ENCODE measurements at regions not wholly inside any gene's neighbourhood (a gene's known extent, or its start where the extent isn't known, plus 50 kb on each side); places are given as distances from the start of the nearest gene placed in this dataset.

DNA sequence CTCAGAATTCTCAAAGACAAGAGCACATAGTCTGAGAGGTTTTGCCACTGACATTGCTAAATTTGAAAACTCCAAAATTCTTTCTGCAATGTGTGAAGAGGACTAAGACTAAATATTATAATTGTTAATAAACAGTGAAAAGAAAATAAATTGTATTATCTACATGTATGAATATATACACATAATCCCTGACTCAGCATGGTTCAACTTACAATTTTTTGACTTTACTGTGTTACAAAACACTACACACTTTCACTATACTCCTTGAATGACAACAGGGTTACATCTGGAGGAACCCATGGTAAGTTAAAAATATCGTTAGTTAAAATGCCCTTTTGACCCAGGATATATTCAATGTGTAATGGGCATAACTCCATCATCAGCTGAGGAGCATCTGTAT lies 2017.2 kb upstream of the TENM3 start:
- Histone ChIP-seq H3K4me1 (ENCODE audit: control insufficient read depth, insufficient read depth, low read depth, low read length) (no peaks in the 10 kb centered on the region), H2BK12ac (ENCODE audit: low read length in 2 of 2) (no peak overlapping the region), H3K4me3 (ENCODE audit: insufficient read depth in 1 of 2, low read depth in 1 of 2, low read length in 2 of 2) (no peak overlapping the region), H2BK15ac (ENCODE audit: low read depth, poor library complexity, severe bottlenecking) (no peak overlapping the region), H3K27me3 (ENCODE audit: control insufficient read depth in 1 of 2, insufficient read depth in 1 of 2, low read length in 2 of 2) (no peaks in the 10 kb centered on the region), H2AFZ (ENCODE audit: low read depth, low read length) (no peak overlapping the region), H3K14ac (ENCODE audit: low read length in 2 of 2) (no peak overlapping the region), H4K8ac (ENCODE audit: low read length) (no peak overlapping the region), H2BK120ac (ENCODE audit: low read depth, low read length) (no peak overlapping the region), H2AK5ac (ENCODE audit: low read length, severe bottlenecking) (no peak overlapping the region), H3K23ac (ENCODE audit: low read length in 2 of 2) (no peak overlapping the region), H3K79me1 (replicated peaks; ENCODE audit: low read length, poor library complexity, severe bottlenecking) (peaks cover 3% of the 10 kb centered on the region), H2BK5ac (ENCODE audit: low read depth, low read length, poor library complexity, severe bottlenecking) (no peak overlapping the region), H3K27ac (ENCODE audit: low read length, poor library complexity, severe bottlenecking) (no peak overlapping the region), H3K9me3 (ENCODE audit: control insufficient read depth, low read length) (peaks cover 16% of the 10 kb centered on the region), H3K4ac (ENCODE audit: low read depth in 1 of 2, low read length in 2 of 2) (no peak overlapping the region), H3K9ac (ENCODE audit: low read length) (no peak overlapping the region), H3K4me2 (ENCODE audit: low read length, poor library complexity, severe bottlenecking) (no peak overlapping the region), H4K91ac (ENCODE audit: low read length) (no peak overlapping the region), H3K36me3 (ENCODE audit: control insufficient read depth in 1 of 2, insufficient read depth in 2 of 2, low read depth in 1 of 2, low read length in 2 of 2) (peaks cover 0 to 5% of the 10 kb centered on the region in 2 experiments), H3K18ac (ENCODE audit: low read depth in 1 of 2, low read length in 2 of 2) (no peak overlapping the region)
- DNase-seq: no peak
- 92% methylated on average over 1 of the region's 1 CpG for WGBS

DNA sequence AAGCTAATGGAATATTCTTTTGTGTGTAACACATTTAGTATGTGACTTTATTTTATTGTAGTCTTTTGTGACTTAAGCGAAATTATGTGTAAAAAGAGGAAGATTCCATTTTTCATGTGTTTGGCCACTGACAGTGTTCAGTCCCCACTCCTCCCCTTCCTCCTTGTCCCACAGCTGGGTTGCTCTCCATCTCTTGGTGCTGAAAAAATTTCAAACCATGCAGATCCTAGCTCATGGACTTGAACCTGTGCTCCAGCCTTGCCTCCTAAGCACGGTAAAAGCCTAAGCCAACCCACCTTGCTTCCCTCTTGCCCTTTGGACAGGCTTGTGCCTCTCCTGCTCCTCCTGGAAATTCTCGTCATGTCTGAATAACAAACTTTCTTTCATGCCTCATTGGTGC lies 2008.5 kb upstream of the TENM3 start:
- no peak overlapping the region for H3K23ac ChIP-seq (ENCODE audit: low read length in 2 of 2)
- no peak overlapping the region for H3K14ac ChIP-seq (ENCODE audit: low read length in 2 of 2)
- H3K4me2 ChIP-seq (ENCODE audit: low read length, poor library complexity, severe bottlenecking): no peak overlapping the region
- no peaks in the 10 kb centered on the region for H3K79me1 ChIP-seq (replicated peaks; ENCODE audit: low read length, poor library complexity, severe bottlenecking)
- no peak overlapping the region for H4K91ac ChIP-seq (ENCODE audit: low read length)
- peaks cover 10% of the 10 kb centered on the region for H3K9me3 ChIP-seq (ENCODE audit: control insufficient read depth, low read length)
- no peaks in the 10 kb centered on the region for H3K4me1 ChIP-seq (ENCODE audit: control insufficient read depth, insufficient read depth, low read depth, low read length)
- no peaks in the 10 kb centered on the region for H3K36me3 ChIP-seq (ENCODE audit: control insufficient read depth in 1 of 2, insufficient read depth in 2 of 2, low read depth in 1 of 2, low read length in 2 of 2)
- no peak overlapping the region for H3K27ac ChIP-seq (ENCODE audit: low read length, poor library complexity, severe bottlenecking)
- H2AK5ac ChIP-seq (ENCODE audit: low read length, severe bottlenecking): no peak overlapping the region
- no peak overlapping the region for H3K9ac ChIP-seq (ENCODE audit: low read length)
- H2AFZ ChIP-seq (ENCODE audit: low read depth, low read length): no peak overlapping the region
- no peaks in the 10 kb centered on the region for H3K27me3 ChIP-seq (ENCODE audit: control insufficient read depth in 1 of 2, insufficient read depth in 1 of 2, low read length in 2 of 2)
- no peak overlapping the region for H2BK5ac ChIP-seq (ENCODE audit: low read depth, low read length, poor library complexity, severe bottlenecking)
- no peak for DNase-seq
- no peak overlapping the region for H3K18ac ChIP-seq (ENCODE audit: low read depth in 1 of 2, low read length in 2 of 2)
- 66% methylated on average over 3 of the region's 3 CpGs for WGBS
- H3K4ac ChIP-seq (ENCODE audit: low read depth in 1 of 2, low read length in 2 of 2): no peak overlapping the region
- H2BK15ac ChIP-seq (ENCODE audit: low read depth, poor library complexity, severe bottlenecking): no peak overlapping the region
- H2BK12ac ChIP-seq (ENCODE audit: low read length in 2 of 2): no peak overlapping the region
- H2BK120ac ChIP-seq (ENCODE audit: low read depth, low read length): no peak overlapping the region
- no peak overlapping the region for H4K8ac ChIP-seq (ENCODE audit: low read length)
- no peak overlapping the region for H3K4me3 ChIP-seq (ENCODE audit: insufficient read depth in 1 of 2, low read depth in 1 of 2, low read length in 2 of 2)

DNA sequence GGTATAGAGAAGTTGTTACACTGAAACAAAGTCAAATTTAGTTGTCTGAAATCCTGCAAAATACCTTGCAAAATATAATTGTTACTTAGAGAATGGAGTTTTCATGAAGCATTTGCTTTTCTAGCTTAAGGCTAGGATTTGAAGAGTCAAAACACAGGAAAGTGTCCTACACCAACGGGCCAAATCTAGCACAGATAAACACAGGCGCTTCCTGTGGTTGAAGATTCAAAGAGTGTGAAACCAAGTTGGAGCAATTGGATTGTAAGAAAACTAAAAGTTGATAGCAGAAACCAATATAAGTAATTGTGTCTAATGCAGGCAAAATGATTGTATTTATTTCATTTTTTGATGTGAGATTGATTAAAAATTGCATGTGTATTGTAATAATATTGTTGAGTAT lies 2002.5 kb upstream of the TENM3 start:
- Histone ChIP-seq H3K79me1 (replicated peaks; ENCODE audit: low read length, poor library complexity, severe bottlenecking) (no peaks in the 10 kb centered on the region), H3K4ac (ENCODE audit: low read depth in 1 of 2, low read length in 2 of 2) (no peak overlapping the region), H4K8ac (ENCODE audit: low read length) (no peak overlapping the region), H3K9ac (ENCODE audit: low read length) (no peak overlapping the region), H2AK5ac (ENCODE audit: low read length, severe bottlenecking) (no peak overlapping the region), H3K4me1 (ENCODE audit: control insufficient read depth, insufficient read depth, low read depth, low read length) (no peaks in the 10 kb centered on the region), H2BK5ac (ENCODE audit: low read depth, low read length, poor library complexity, severe bottlenecking) (no peak overlapping the region), H2AFZ (ENCODE audit: low read depth, low read length) (no peak overlapping the region), H3K18ac (ENCODE audit: low read depth in 1 of 2, low read length in 2 of 2) (no peak overlapping the region), H3K36me3 (ENCODE audit: control insufficient read depth in 1 of 2, insufficient read depth in 2 of 2, low read depth in 1 of 2, low read length in 2 of 2) (no peaks in the 10 kb centered on the region), H3K23ac (ENCODE audit: low read length in 2 of 2) (no peak overlapping the region), H4K91ac (ENCODE audit: low read length) (no peak overlapping the region), H2BK12ac (ENCODE audit: low read length in 2 of 2) (no peak overlapping the region), H3K9me3 (ENCODE audit: control insufficient read depth, low read length) (peaks cover 12% of the 10 kb centered on the region), H3K4me2 (ENCODE audit: low read length, poor library complexity, severe bottlenecking) (no peak overlapping the region), H3K27me3 (ENCODE audit: control insufficient read depth in 1 of 2, insufficient read depth in 1 of 2, low read length in 2 of 2) (no peaks in the 10 kb centered on the region), H3K27ac (ENCODE audit: low read length, poor library complexity, severe bottlenecking) (no peak overlapping the region), H3K4me3 (ENCODE audit: insufficient read depth in 1 of 2, low read depth in 1 of 2, low read length in 2 of 2) (no peak overlapping the region), H3K14ac (ENCODE audit: low read length in 2 of 2) (no peak overlapping the region), H2BK15ac (ENCODE audit: low read depth, poor library complexity, severe bottlenecking) (no peak overlapping the region), H2BK120ac (ENCODE audit: low read depth, low read length) (no peak overlapping the region)
- 87% methylated on average over 2 of the region's 2 CpGs for WGBS
- DNase-seq: no peak

DNA sequence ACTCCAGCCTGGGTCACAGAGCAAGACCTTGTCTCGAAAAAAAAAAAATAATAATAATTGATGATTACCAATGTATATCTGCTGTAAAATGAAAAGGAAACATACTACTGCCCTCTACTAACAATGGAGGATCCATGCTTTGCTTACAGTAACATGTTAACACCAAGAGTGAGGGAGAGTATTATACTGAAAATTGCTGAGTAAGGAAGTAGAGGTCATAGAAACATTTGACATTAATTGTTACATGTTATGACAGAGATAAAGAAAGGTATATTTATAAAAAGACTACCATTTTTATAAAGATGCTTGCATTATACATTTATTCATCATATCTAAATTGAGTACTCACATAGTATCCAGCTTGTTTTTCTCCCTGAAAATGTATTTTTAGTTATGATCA lies 1989.8 kb upstream of the TENM3 start:
- H4K8ac ChIP-seq (ENCODE audit: low read length): no peak overlapping the region
- H3K18ac ChIP-seq (ENCODE audit: low read depth in 1 of 2, low read length in 2 of 2): no peak overlapping the region
- H3K4me3 ChIP-seq (ENCODE audit: insufficient read depth in 1 of 2, low read depth in 1 of 2, low read length in 2 of 2): no peak overlapping the region
- no peak overlapping the region for H3K14ac ChIP-seq (ENCODE audit: low read length in 2 of 2)
- no peak overlapping the region for H2AK5ac ChIP-seq (ENCODE audit: low read length, severe bottlenecking)
- H3K9me3 ChIP-seq (ENCODE audit: control insufficient read depth, low read length): no peaks in the 10 kb centered on the region
- no peak overlapping the region for H4K91ac ChIP-seq (ENCODE audit: low read length)
- no peak overlapping the region for H3K27ac ChIP-seq (ENCODE audit: low read length, poor library complexity, severe bottlenecking)
- H3K27me3 ChIP-seq (ENCODE audit: control insufficient read depth in 1 of 2, insufficient read depth in 1 of 2, low read length in 2 of 2): no peaks in the 10 kb centered on the region
- H2BK5ac ChIP-seq (ENCODE audit: low read depth, low read length, poor library complexity, severe bottlenecking): no peak overlapping the region
- DNase-seq: no peak
- no peaks in the 10 kb centered on the region for H3K4me1 ChIP-seq (ENCODE audit: control insufficient read depth, insufficient read depth, low read depth, low read length)
- no peak overlapping the region for H3K9ac ChIP-seq (ENCODE audit: low read length)
- H2AFZ ChIP-seq (ENCODE audit: low read depth, low read length): no peak overlapping the region
- WGBS: no CpG with 5 or more reads among the region's 1 CpG
- no peak overlapping the region for H2BK15ac ChIP-seq (ENCODE audit: low read depth, poor library complexity, severe bottlenecking)
- H2BK120ac ChIP-seq (ENCODE audit: low read depth, low read length): no peak overlapping the region
- H3K23ac ChIP-seq (ENCODE audit: low read length in 2 of 2): no peak overlapping the region
- no peak overlapping the region for H2BK12ac ChIP-seq (ENCODE audit: low read length in 2 of 2)
- H3K79me1 ChIP-seq (replicated peaks; ENCODE audit: low read length, poor library complexity, severe bottlenecking): no peaks in the 10 kb centered on the region
- no peak overlapping the region for H3K4me2 ChIP-seq (ENCODE audit: low read length, poor library complexity, severe bottlenecking)
- H3K4ac ChIP-seq (ENCODE audit: low read depth in 1 of 2, low read length in 2 of 2): no peak overlapping the region
- no peaks in the 10 kb centered on the region for H3K36me3 ChIP-seq (ENCODE audit: control insufficient read depth in 1 of 2, insufficient read depth in 2 of 2, low read depth in 1 of 2, low read length in 2 of 2)

All from mesenchymal stem cell (in vitro differentiated cells and primary cell).